Fibroblast of lung (primary cell): ENCODE measurements at regions not wholly inside any gene's neighbourhood (a gene's known extent, or its start where the extent isn't known, plus 50 kb on each side); places are given as distances from the start of the nearest gene placed in this dataset.

Experiments used
- DNase-seq, 2 donors: peaks; one replicate each; pipeline versions ENCODE4 v3.0.0 to v3.0.0-alpha.2; 2010; ENCODE audit warnings: low read depth in 2 of 2
- H2AFZ ChIP-seq: 2 replicates; pipeline ENCODE4 v1.5.1; 2012; ENCODE audit warnings: low read length, control low read depth, inconsistent platforms
- H3K27ac ChIP-seq: 2 replicates; pipeline ENCODE4 v1.5.1; 2011; ENCODE audit warnings: low read length, control low read depth; ENCODE audit not compliant: insufficient read depth
- H3K27me3 ChIP-seq: 2 replicates; pipeline ENCODE4 v1.5.1; 2011; ENCODE audit warnings: mild to moderate bottlenecking, low read length; ENCODE audit not compliant: control insufficient read depth, insufficient read depth
- H3K36me3 ChIP-seq: 2 replicates; pipeline ENCODE4 v1.5.1; 2011; ENCODE audit warnings: low read length; ENCODE audit not compliant: control insufficient read depth, insufficient read depth
- H3K4me1 ChIP-seq: 2 replicates; pipeline ENCODE4 v1.5.1; 2011; ENCODE audit warnings: low read length; ENCODE audit not compliant: control insufficient read depth, insufficient read depth; ENCODE audit errors: extremely low read depth
- H3K4me2 ChIP-seq: 2 replicates; pipeline ENCODE4 v1.5.1; 2011; ENCODE audit warnings: low read length, control low read depth; ENCODE audit not compliant: insufficient read depth; ENCODE audit errors: extremely low read depth
- H3K4me3 ChIP-seq, 4 experiments: fragments of 200-600 bp in 1 of 4; sonication (generic) in 1 of 4; replicated peaks in 1 of 4; 2 replicates each; pipeline ENCODE4 v1.5.1; 2011 to 2016; ENCODE audit warnings: low read length in 4 of 4, low read depth in 3 of 4, mild to moderate bottlenecking in 3 of 4, control low read depth in 2 of 4, inconsistent platforms in 1 of 4, mixed read lengths in 1 of 4; ENCODE audit not compliant: insufficient read depth in 1 of 4; ENCODE audit errors: control extremely low read depth in 1 of 4
- H3K79me2 ChIP-seq: 2 replicates; pipeline ENCODE4 v1.5.1; 2012; ENCODE audit warnings: mild to moderate bottlenecking, low read length, inconsistent platforms; ENCODE audit not compliant: control insufficient read depth, insufficient read depth
- H3K9ac ChIP-seq: 2 replicates; pipeline ENCODE4 v1.5.1; 2011; ENCODE audit warnings: mild to moderate bottlenecking, low read length, control low read depth; ENCODE audit not compliant: insufficient read depth
- H3K9me3 ChIP-seq: 2 replicates; pipeline ENCODE4 v1.5.1; 2012; ENCODE audit warnings: low read depth, low read length; ENCODE audit not compliant: control insufficient read depth, insufficient read depth
- H4K20me1 ChIP-seq: 2 replicates; pipeline ENCODE4 v1.5.1; 2011; ENCODE audit warnings: low read length; ENCODE audit not compliant: control insufficient read depth, insufficient read depth; ENCODE audit errors: extremely low read depth
- EZH2 ChIP-seq: IDR thresholded peaks from 2 replicates; pipeline ENCODE4 v1.5.1; 2012; ENCODE audit warnings: low read length, control low read depth, mild to moderate bottlenecking; ENCODE audit errors: missing control alignments
- TF ChIP-seq, protein P1 (sequence below), 2 donors: IDR thresholded peaks in 1 of 2; conservative IDR thresholded peaks in 1 of 2; 1 replicate in 1 of 2; 2 replicates in 1 of 2; pipeline ENCODE4 v1.5.1; 2011 to 2012; ENCODE audit warnings: low read length in 2 of 2, control low read depth in 1 of 2, inconsistent platforms in 1 of 2, low read depth in 1 of 2, mild to moderate bottlenecking in 1 of 2

DNA sequence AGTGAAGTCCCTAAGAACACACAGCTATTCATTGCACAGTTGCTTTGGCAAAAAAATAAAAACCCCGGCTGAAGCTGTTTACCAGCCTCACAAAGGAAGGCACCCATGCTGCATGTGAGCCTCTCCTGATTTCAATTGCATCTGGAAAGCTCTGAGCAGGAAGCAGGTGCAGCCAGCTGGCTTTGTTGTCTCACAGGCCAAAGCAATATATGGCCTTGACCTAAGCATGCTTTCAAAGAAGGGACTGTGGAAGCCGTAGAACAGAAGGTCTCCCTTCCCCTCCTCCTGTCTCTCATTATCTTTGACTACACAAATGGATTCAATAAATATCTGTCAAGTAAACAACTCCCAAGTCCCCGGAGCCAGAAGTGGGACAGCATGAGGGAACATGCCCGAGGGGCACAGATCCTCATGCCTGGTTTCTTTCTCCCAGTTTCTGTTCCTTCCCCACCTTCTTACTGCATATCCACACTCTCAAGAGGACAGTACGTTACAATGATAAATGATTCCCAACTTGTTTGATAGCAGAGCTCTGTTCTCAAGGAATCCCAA lies 57.2 kb upstream of the PCSK2 start:
- Histone ChIP-seq H3K4me1 (no peaks in the 10 kb centered on the region), H3K4me2 (no peak overlapping the region), H3K27ac (no peak overlapping the region), H3K27me3 (no peaks in the 10 kb centered on the region), H3K36me3 (no peaks in the 10 kb centered on the region), H3K4me3 (no peak overlapping the region), H3K79me2 (no peaks in the 10 kb centered on the region), H2AFZ (no peak overlapping the region), H3K9ac (no peak overlapping the region), H3K9me3 (no peaks in the 10 kb centered on the region), H4K20me1 (no peaks in the 10 kb centered on the region)
- no peak for DNase-seq
- TF ChIP-seq, protein P1, sequence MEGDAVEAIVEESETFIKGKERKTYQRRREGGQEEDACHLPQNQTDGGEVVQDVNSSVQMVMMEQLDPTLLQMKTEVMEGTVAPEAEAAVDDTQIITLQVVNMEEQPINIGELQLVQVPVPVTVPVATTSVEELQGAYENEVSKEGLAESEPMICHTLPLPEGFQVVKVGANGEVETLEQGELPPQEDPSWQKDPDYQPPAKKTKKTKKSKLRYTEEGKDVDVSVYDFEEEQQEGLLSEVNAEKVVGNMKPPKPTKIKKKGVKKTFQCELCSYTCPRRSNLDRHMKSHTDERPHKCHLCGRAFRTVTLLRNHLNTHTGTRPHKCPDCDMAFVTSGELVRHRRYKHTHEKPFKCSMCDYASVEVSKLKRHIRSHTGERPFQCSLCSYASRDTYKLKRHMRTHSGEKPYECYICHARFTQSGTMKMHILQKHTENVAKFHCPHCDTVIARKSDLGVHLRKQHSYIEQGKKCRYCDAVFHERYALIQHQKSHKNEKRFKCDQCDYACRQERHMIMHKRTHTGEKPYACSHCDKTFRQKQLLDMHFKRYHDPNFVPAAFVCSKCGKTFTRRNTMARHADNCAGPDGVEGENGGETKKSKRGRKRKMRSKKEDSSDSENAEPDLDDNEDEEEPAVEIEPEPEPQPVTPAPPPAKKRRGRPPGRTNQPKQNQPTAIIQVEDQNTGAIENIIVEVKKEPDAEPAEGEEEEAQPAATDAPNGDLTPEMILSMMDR (conservative IDR thresholded peaks at IDR 0.05 in 1 of 2, IDR thresholded peaks at IDR 0.05 in 1 of 2; ENCODE audit: low read depth in 1 of 2, low read length in 2 of 2): no peak
- no peak for TF ChIP-seq EZH2

- Histone ChIP-seq H4K20me1 (no peaks in the 10 kb centered on the region), H3K9me3 (no peaks in the 10 kb centered on the region), H3K36me3 (no peaks in the 10 kb centered on the region), H3K4me2 (no peak overlapping the region), H3K9ac (no peak overlapping the region), H2AFZ (no peak overlapping the region), H3K4me3 (no peak overlapping the region), H3K79me2 (no peaks in the 10 kb centered on the region), H3K27me3 (no peaks in the 10 kb centered on the region), H3K27ac (no peak overlapping the region), H3K4me1 (no peaks in the 10 kb centered on the region)
- TF ChIP-seq, protein P1 (conservative IDR thresholded peaks at IDR 0.05 in 1 of 2, IDR thresholded peaks at IDR 0.05 in 1 of 2; ENCODE audit: low read depth in 1 of 2, low read length in 2 of 2): no peak
- TF ChIP-seq EZH2: no peak
- DNase-seq: peak in 1 of 2 donors; percentile 6
These were observed 55.0 kb upstream of the PCSK2 start for GRCh38 chr20:17171746-17172280.

DNA sequence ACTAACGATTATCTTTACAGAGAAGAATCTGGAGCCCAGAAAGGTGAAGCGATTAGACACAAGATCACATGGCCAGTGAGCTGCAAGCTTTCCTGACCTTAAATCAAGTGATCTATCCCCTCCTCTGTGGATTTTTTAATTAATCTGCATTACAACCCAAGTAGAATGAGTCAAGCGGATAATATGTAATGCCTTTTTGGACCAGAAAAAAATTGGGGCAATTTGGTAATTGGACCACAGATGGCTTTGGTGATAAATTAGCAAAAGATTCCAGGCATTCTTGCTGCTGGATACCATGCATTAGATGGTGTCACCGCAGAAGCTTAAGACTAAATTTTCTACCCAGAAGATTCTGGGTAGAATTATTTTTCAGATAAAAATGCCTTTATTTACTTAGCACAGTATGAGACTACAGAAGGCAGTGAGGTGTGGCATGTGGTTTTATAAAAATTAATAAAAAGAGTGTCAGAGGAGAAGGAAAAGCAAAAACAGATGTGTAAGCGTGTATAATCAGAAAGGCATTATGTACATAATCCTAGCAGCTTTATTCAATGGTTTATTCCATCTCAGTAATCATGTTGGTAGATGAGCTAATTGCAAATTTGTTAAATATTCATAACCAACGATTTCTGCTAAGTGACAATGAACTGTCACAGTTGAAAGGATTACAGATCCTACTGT lies 53.9 kb upstream of the PCSK2 start:
- no peak overlapping the region for H2AFZ ChIP-seq
- no peak for TF ChIP-seq EZH2
- no peak overlapping the region for H3K27ac ChIP-seq
- no peak overlapping the region for H3K9ac ChIP-seq
- peak in 1 of 2 donors; percentile 23 for DNase-seq
- H3K4me2 ChIP-seq: no peak overlapping the region
- no peaks in the 10 kb centered on the region for H3K36me3 ChIP-seq
- no peaks in the 10 kb centered on the region for H3K79me2 ChIP-seq
- no peaks in the 10 kb centered on the region for H3K9me3 ChIP-seq
- H3K4me3 ChIP-seq: no peak overlapping the region
- H3K27me3 ChIP-seq: no peaks in the 10 kb centered on the region
- no peaks in the 10 kb centered on the region for H3K4me1 ChIP-seq
- no peaks in the 10 kb centered on the region for H4K20me1 ChIP-seq
